ENCODE measurements at regions not wholly inside any gene's neighbourhood (a gene's known extent, or its start where the extent isn't known, plus 50 kb on each side); places are given as distances from the start of the nearest gene placed in this dataset.

- Histone ChIP-seq H3K9me3 (ENCODE audit: control insufficient read depth, insufficient read depth, low read length) (no peaks in the 10 kb centered on the region), H3K4me1 (ENCODE audit: control insufficient read depth, insufficient read depth, low read length) (peaks cover 15% of the 10 kb centered on the region), H3K36me3 (ENCODE audit: control insufficient read depth, insufficient read depth, low read length) (no peaks in the 10 kb centered on the region), H3K27me3 (ENCODE audit: control insufficient read depth, insufficient read depth, low read length) (no peaks in the 10 kb centered on the region), H3K9ac (ENCODE audit: low read depth, low read length) (no peak overlapping the region), H3K4me3 (ENCODE audit: low read depth, low read length) (no peak overlapping the region)
Measured at GRCh38 chr2:175468431-175469098, 287.1 kb upstream of the ATP5MC3 start.

DNA sequence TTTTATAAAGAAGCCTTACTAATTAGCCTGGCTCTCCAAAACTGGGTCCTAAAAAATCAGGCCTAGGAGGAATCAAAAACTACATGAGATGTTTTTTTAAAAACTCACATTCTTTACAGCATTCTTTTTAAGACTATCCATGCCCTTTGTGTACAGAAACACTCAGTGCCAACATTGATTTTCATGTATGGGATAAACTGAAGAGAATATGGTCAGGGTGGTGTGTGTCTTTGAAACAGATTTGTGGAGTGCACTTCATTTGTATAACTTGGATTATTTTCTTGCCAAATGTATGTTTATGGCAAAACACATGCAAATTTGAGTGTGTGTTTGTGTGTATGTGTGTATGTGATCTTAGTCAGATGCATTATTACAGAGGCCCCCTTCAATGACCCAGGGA, 283.6 kb upstream of the ATP5MC3 start:
- Histone ChIP-seq H3K27me3 (ENCODE audit: control insufficient read depth, insufficient read depth, low read length) (no peaks in the 10 kb centered on the region), H3K4me3 (ENCODE audit: low read depth, low read length) (no peak overlapping the region), H3K36me3 (ENCODE audit: control insufficient read depth, insufficient read depth, low read length) (no peaks in the 10 kb centered on the region), H3K9me3 (ENCODE audit: control insufficient read depth, insufficient read depth, low read length) (no peaks in the 10 kb centered on the region), H3K9ac (ENCODE audit: low read depth, low read length) (no peak overlapping the region), H3K4me1 (ENCODE audit: control insufficient read depth, insufficient read depth, low read length) (peaks cover 16% of the 10 kb centered on the region)

GRCh38 chr2:175464311-175464670, 282.8 kb upstream of the ATP5MC3 start:
- Histone ChIP-seq H3K4me3 (ENCODE audit: low read depth, low read length) (no peak overlapping the region), H3K9ac (ENCODE audit: low read depth, low read length) (no peak overlapping the region), H3K4me1 (ENCODE audit: control insufficient read depth, insufficient read depth, low read length) (peaks cover 8% of the 10 kb centered on the region), H3K9me3 (ENCODE audit: control insufficient read depth, insufficient read depth, low read length) (no peaks in the 10 kb centered on the region), H3K36me3 (ENCODE audit: control insufficient read depth, insufficient read depth, low read length) (no peaks in the 10 kb centered on the region), H3K27me3 (ENCODE audit: control insufficient read depth, insufficient read depth, low read length) (no peaks in the 10 kb centered on the region)

GRCh38 chr2:175463589-175464310, 282.2 kb upstream of the ATP5MC3 start:
- H3K36me3 ChIP-seq (ENCODE audit: control insufficient read depth, insufficient read depth, low read length) = no peaks in the 10 kb centered on the region
- H3K9ac ChIP-seq (ENCODE audit: low read depth, low read length) = no peak overlapping the region
- no peak overlapping the region for H3K4me3 ChIP-seq (ENCODE audit: low read depth, low read length)
- H3K27me3 ChIP-seq (ENCODE audit: control insufficient read depth, insufficient read depth, low read length) = no peaks in the 10 kb centered on the region
- peaks cover 5% of the 10 kb centered on the region for H3K4me1 ChIP-seq (ENCODE audit: control insufficient read depth, insufficient read depth, low read length)
- H3K9me3 ChIP-seq (ENCODE audit: control insufficient read depth, insufficient read depth, low read length) = no peaks in the 10 kb centered on the region

- Histone ChIP-seq H3K9me3 (ENCODE audit: control insufficient read depth, insufficient read depth, low read length) (no peaks in the 10 kb centered on the region), H3K27me3 (ENCODE audit: control insufficient read depth, insufficient read depth, low read length) (no peaks in the 10 kb centered on the region)
Measured at GRCh38 chr2:175463169-175463568, 281.7 kb upstream of the ATP5MC3 start.

DNA sequence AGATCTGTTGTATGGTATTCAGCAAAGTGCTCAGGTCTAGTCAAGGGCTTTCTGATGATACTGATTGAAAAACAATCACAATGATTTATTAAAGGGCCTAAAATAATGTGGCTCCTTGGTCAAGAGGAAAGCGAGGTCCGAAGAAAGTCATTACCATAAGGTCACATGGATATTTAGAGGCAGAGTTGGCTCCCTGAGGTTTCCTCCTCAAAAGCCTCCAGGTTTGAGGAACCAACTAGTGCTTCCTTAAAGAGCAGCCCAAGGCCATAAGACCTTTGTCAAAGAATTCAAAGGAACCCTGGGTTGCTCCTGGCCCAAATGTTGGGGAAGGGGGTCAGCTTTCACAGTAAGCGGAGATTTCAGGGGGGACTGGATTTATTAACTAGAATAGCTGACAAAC, 280.7 kb upstream of the ATP5MC3 start:
- Histone ChIP-seq H3K27me3 (ENCODE audit: control insufficient read depth, insufficient read depth, low read length) (no peaks in the 10 kb centered on the region), H3K36me3 (ENCODE audit: control insufficient read depth, insufficient read depth, low read length) (no peaks in the 10 kb centered on the region), H3K4me1 (ENCODE audit: control insufficient read depth, insufficient read depth, low read length) (peaks cover 3% of the 10 kb centered on the region), H3K9me3 (ENCODE audit: control insufficient read depth, insufficient read depth, low read length) (no peaks in the 10 kb centered on the region), H3K4me3 (ENCODE audit: low read depth, low read length) (no peak overlapping the region), H3K9ac (ENCODE audit: low read depth, low read length) (no peak overlapping the region)

More at GRCh38 chr2:175463169-175463568, 281.7 kb upstream of the ATP5MC3 start:
- no peak overlapping the region for H3K9ac ChIP-seq (ENCODE audit: low read depth, low read length)
- peaks cover 3% of the 10 kb centered on the region for H3K4me1 ChIP-seq (ENCODE audit: control insufficient read depth, insufficient read depth, low read length)
- no peaks in the 10 kb centered on the region for H3K36me3 ChIP-seq (ENCODE audit: control insufficient read depth, insufficient read depth, low read length)
- no peak overlapping the region for H3K4me3 ChIP-seq (ENCODE audit: low read depth, low read length)

DNA sequence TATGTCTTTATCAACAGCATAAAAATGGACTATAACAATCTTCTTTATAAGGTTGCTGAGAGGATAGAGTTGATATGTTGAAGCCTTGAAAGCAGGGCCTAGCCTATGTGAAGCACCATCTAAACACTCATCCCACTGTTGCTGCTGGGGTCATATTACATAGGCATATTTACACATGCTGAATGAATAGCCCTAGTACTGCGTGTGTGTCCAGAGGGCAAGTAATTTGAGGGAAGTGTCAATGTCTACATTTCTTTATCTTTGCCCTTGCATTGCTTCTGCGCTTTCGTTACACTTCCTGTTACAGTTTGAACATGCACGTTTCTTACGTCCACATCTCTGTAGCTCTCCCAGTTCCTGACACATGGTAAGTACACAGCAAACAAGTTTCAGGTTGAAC, 280.3 kb upstream of the ATP5MC3 start:
- Histone ChIP-seq H3K36me3 (ENCODE audit: control insufficient read depth, insufficient read depth, low read length) (no peaks in the 10 kb centered on the region), H3K4me1 (ENCODE audit: control insufficient read depth, insufficient read depth, low read length) (peaks cover 3% of the 10 kb centered on the region), H3K4me3 (ENCODE audit: low read depth, low read length) (no peak overlapping the region), H3K27me3 (ENCODE audit: control insufficient read depth, insufficient read depth, low read length) (no peaks in the 10 kb centered on the region), H3K9me3 (ENCODE audit: control insufficient read depth, insufficient read depth, low read length) (no peaks in the 10 kb centered on the region), H3K9ac (ENCODE audit: low read depth, low read length) (no peak overlapping the region)

- Histone ChIP-seq H3K9ac (ENCODE audit: low read depth, low read length) (no peak overlapping the region), H3K27me3 (ENCODE audit: control insufficient read depth, insufficient read depth, low read length) (no peaks in the 10 kb centered on the region), H3K9me3 (ENCODE audit: control insufficient read depth, insufficient read depth, low read length) (no peaks in the 10 kb centered on the region), H3K36me3 (ENCODE audit: control insufficient read depth, insufficient read depth, low read length) (no peaks in the 10 kb centered on the region), H3K4me1 (ENCODE audit: control insufficient read depth, insufficient read depth, low read length) (no peaks in the 10 kb centered on the region), H3K4me3 (ENCODE audit: low read depth, low read length) (no peak overlapping the region)
Measured at GRCh38 chr2:175457895-175458448, 276.5 kb upstream of the ATP5MC3 start.

GRCh38 chr2:175454953-175455389, 273.5 kb upstream of the ATP5MC3 start:
- H3K36me3 ChIP-seq (ENCODE audit: control insufficient read depth, insufficient read depth, low read length) = no peaks in the 10 kb centered on the region

DNA sequence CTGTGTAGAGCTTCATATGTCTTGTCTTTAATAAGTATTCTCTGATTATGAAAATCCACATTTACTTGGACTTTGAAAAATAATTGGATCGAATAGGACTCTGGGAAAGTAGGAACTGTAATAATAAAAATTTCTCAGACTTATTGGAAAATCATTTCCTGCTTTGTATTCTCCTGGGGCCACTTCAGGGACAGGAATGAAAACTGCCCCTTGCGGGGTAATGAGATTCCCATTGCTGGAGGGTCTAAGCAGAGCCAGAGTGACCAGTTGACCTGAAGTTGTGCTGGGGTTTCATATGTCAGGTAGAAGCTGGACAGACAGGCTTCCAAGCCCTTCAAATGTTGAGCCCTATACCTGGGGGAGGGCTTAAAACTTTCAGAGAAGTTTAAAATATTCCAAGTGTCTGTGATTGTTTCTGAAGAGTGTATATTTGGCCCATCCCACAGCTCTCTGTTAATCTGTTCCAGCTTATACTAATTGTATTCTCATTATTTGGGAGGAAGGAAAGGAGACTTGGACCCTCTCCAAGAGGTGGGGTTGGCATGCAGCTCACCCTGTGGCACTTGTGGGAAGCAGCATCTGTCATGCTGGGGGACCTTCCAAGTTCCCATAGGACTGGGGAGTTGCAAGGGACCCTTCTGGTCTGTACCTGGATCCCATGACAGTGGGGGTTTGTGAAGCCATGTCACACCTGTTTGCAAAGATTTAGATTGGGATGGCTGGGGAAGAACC, 268.7 kb upstream of the ATP5MC3 start:
- H3K9me3 ChIP-seq (ENCODE audit: control insufficient read depth, insufficient read depth, low read length) = no peaks in the 10 kb centered on the region
- H3K4me1 ChIP-seq (ENCODE audit: control insufficient read depth, insufficient read depth, low read length) = no peaks in the 10 kb centered on the region
- no peak overlapping the region for H3K9ac ChIP-seq (ENCODE audit: low read depth, low read length)
- no peaks in the 10 kb centered on the region for H3K27me3 ChIP-seq (ENCODE audit: control insufficient read depth, insufficient read depth, low read length)
- H3K4me3 ChIP-seq (ENCODE audit: low read depth, low read length) = no peak overlapping the region
- no peaks in the 10 kb centered on the region for H3K36me3 ChIP-seq (ENCODE audit: control insufficient read depth, insufficient read depth, low read length)

More at GRCh38 chr2:175454953-175455389, 273.5 kb upstream of the ATP5MC3 start:
- Histone ChIP-seq H3K4me3 (ENCODE audit: low read depth, low read length) (no peak overlapping the region), H3K4me1 (ENCODE audit: control insufficient read depth, insufficient read depth, low read length) (no peaks in the 10 kb centered on the region), H3K9me3 (ENCODE audit: control insufficient read depth, insufficient read depth, low read length) (no peaks in the 10 kb centered on the region), H3K27me3 (ENCODE audit: control insufficient read depth, insufficient read depth, low read length) (no peaks in the 10 kb centered on the region), H3K9ac (ENCODE audit: low read depth, low read length) (no peak overlapping the region)

- Histone ChIP-seq H3K4me3 (ENCODE audit: low read depth, low read length) (no peak overlapping the region), H3K9ac (ENCODE audit: low read depth, low read length) (no peak overlapping the region), H3K36me3 (ENCODE audit: control insufficient read depth, insufficient read depth, low read length) (no peaks in the 10 kb centered on the region), H3K9me3 (ENCODE audit: control insufficient read depth, insufficient read depth, low read length) (no peaks in the 10 kb centered on the region), H3K27me3 (ENCODE audit: control insufficient read depth, insufficient read depth, low read length) (no peaks in the 10 kb centered on the region), H3K4me1 (ENCODE audit: control insufficient read depth, insufficient read depth, low read length) (no peaks in the 10 kb centered on the region)
Measured at GRCh38 chr2:175449616-175450015, 268.1 kb upstream of the ATP5MC3 start.
